ENCODE measurements at regions not wholly inside any gene's neighbourhood (a gene's known extent, or its start where the extent isn't known, plus 50 kb on each side); places are given as distances from the start of the nearest gene placed in this dataset. TPM values are rescaled to one million over a fixed set of nuclear protein-coding genes. Genes with fewer than 3 reads are reported as not detected.

GRCh38 chr14:65354715-65355114 is 57.8 kb upstream of the FUT8 start:
- DNase-seq, result no peak

- DNase-seq, result no peak
Observed at GRCh38 chr14:65356327-65356836, 56.1 kb upstream of the FUT8 start.

- DNase-seq, result no peak
Observed at GRCh38 chr14:65357113-65357512, 55.4 kb upstream of the FUT8 start.

GRCh38 chr14:65357689-65358088 is 54.8 kb upstream of the FUT8 start:
- no peak for DNase-seq

- no peak for DNase-seq
Observed at GRCh38 chr14:65359503-65359902, 53.0 kb upstream of the FUT8 start.

GRCh38 chr14:65360144-65360784 is 52.3 kb upstream of the FUT8 start:
- DNase-seq, result no peak

GRCh38 chr14:65361920-65362319 is 50.6 kb upstream of the FUT8 start:
- DNase-seq, result no peak

Small RNA genes lying in the stretch of these regions (small RNA-seq; reads per million reads assigned to genes)
- not detected for gene AL355076.1 (ENCODE audit: low replicate concordance)
- 0.43 reads per million, percentile 53 among the genes with 10 or more reads in this experiment for gene MIR4708 (ENCODE audit: low replicate concordance)
